Endometrium (tissue), 2 donors: ENCODE measurements at regions not wholly inside any gene's neighbourhood (a gene's known extent, or its start where the extent isn't known, plus 50 kb on each side); places are given as distances from the start of the nearest gene placed in this dataset.
"Not testable (repeated sequence)": the region's sequence is repeated elsewhere in the genome, so short reads cannot be mapped to it uniquely, and the experiment has no call there.

Source experiments
- FAIRE-seq: peaks from 2 replicates; lab custom pipeline; 2012; peaks lifted over from hg19 to GRCh38; lab: Jason Lieb, UNC
- donor health status: control.
- donor health status: control.

GRCh38 chr16:61421111-61421510 lies 615.1 kb downstream of the CDH8 start:
- no peak for FAIRE-seq

GRCh38 chr16:61419791-61420190 lies 616.4 kb downstream of the CDH8 start:
- no peak for FAIRE-seq

GRCh38 chr16:61418802-61419201 lies 617.4 kb downstream of the CDH8 start:
- FAIRE-seq: not testable (repeated sequence)

GRCh38 chr16:61415126-61415525 lies 621.1 kb downstream of the CDH8 start:
- no peak for FAIRE-seq

GRCh38 chr16:61413021-61413420 lies 623.2 kb downstream of the CDH8 start:
- no peak for FAIRE-seq

- no peak for FAIRE-seq
Observed at GRCh38 chr16:61412562-61412961, 623.7 kb downstream of the CDH8 start.

GRCh38 chr16:61409604-61410003 lies 626.6 kb downstream of the CDH8 start:
- no peak for FAIRE-seq

GRCh38 chr16:61403386-61403785 lies 632.9 kb downstream of the CDH8 start:
- FAIRE-seq: no peak

GRCh38 chr16:61391896-61392295 lies 644.3 kb downstream of the CDH8 start:
- no peak for FAIRE-seq

GRCh38 chr16:61390965-61391637 lies 645.1 kb downstream of the CDH8 start:
- FAIRE-seq: no peak

- FAIRE-seq: no peak
Observed at GRCh38 chr16:61385392-61386071, 650.7 kb downstream of the CDH8 start.

GRCh38 chr16:61382435-61382834 lies 653.8 kb downstream of the CDH8 start:
- FAIRE-seq: no peak

- no peak for FAIRE-seq
Observed at GRCh38 chr16:61379311-61379710, 656.9 kb downstream of the CDH8 start.

GRCh38 chr16:61374071-61374470 lies 662.2 kb downstream of the CDH8 start:
- FAIRE-seq: no peak

- FAIRE-seq: no peak
Observed at GRCh38 chr16:61371881-61372280, 664.4 kb downstream of the CDH8 start.

GRCh38 chr16:61371388-61371787 lies 664.9 kb downstream of the CDH8 start:
- FAIRE-seq: no peak

- FAIRE-seq: no peak
Observed at GRCh38 chr16:61370564-61370963, 665.7 kb downstream of the CDH8 start.

GRCh38 chr16:61366006-61366405 lies 670.2 kb downstream of the CDH8 start:
- FAIRE-seq: no peak

- FAIRE-seq: no peak
Observed at GRCh38 chr16:61364990-61365389, 671.2 kb downstream of the CDH8 start.

- FAIRE-seq: no peak
Observed at GRCh38 chr16:61362585-61362984, 673.7 kb downstream of the CDH8 start.

GRCh38 chr16:61344791-61345190 lies 691.4 kb downstream of the CDH8 start:
- FAIRE-seq: no peak

GRCh38 chr16:61332461-61332860 lies 703.8 kb downstream of the CDH8 start:
- no peak for FAIRE-seq

GRCh38 chr16:61324044-61324443 lies 712.2 kb downstream of the CDH8 start:
- FAIRE-seq: no peak

- no peak for FAIRE-seq
Observed at GRCh38 chr16:61323456-61323855, 712.8 kb downstream of the CDH8 start.
